NCI-H1105 treated with DMSO at 0.1 percent for 48 hours (cell line): ENCODE measurements at regions not wholly inside any gene's neighbourhood (a gene's known extent, or its start where the extent isn't known, plus 50 kb on each side); places are given as distances from the start of the nearest gene placed in this dataset.
"Not testable (repeated sequence)": the region's sequence is repeated elsewhere in the genome, so short reads cannot be mapped to it uniquely, and the experiment has no call there.

ENCODE experiments used
- DNase-seq: peaks from one replicate; lab custom pipeline; 2025; lab: John Stamatoyannopoulos, UW

DNA sequence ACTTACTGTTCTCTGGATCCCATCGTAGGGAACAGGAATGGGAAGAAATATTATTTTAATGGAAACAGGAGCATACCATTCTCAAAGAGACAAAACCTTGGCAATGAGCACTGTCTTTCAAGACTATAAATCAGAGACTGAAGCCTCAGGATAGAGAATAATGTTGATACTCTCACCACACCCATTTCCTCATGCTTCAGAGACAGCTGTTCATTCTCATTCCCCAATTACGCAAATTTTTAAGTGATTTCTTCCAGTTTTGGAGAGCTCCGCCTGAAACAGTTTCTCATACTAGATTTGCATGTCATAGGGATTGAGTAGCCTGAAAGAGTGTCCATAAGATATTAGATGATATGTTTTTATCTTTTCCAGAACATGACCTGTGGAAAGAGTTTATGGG is 290.5 kb upstream of the RASA1 start:
- DNase-seq = no peak

DNA sequence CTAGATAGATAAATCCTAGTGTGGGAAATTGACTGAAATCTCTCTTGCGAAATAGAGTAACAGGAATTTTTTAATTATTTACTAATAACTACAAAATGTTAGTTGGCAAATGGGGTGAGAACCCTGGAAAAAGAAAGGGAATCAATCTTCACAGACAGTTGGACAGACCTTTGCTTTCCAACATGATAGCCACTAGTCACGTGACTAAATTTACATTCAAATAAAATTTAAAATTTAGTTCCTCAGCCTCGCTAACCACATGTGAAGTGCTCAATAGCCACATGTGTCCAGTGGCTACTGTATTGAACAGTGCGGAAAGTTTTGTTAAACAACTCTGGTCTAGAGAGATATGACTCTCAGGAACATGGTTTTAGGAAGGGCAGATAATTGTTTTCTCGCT is 289.9 kb upstream of the RASA1 start:
- no peak for DNase-seq

DNA sequence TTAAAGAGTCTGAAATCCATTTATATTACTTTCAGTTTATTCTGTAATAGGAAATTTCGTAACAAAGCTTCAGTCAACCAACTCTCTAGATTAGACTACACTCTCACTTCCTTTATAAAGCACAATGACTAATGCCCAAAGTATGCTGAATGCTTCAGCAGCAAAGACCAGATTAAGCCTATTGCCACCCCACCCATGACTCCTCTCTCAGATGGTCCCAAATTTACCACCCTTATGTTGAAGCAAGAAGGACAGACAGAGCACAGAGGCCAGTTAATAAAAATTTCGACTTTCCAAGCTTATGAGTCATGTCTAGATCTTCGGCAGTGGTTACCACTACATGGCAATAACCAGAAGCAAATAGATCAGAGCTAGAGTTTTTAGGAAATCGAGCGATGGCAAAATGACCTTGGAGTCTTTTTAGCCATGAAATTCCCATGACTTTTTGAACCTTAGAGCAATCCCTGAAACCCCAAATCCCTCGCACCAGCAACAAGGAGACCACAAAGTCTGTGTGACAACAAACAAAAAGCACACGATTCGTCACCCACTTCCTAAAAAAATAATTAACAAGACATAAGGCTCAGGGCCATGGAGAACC is 287.8 kb upstream of the RASA1 start:
- no peak for DNase-seq

DNA sequence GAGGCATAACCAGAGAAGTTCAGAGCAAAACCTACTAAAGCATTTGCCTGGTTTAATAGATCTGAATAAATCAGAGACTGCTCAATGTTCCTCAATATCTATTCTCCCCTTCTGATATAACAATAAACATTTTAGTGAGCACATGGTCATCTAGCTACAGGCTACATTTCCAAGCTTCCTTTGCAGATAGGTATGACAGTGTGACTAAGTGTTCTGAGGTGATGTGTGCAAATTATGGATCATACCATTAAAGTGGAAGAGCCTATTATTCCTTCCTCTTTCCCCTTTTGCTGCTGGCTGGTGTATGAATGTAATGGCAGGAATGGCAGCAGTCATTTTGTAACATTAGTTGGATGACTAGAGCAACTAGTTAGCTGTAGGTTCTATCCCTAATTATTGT is 285.8 kb upstream of the RASA1 start:
- DNase-seq = no peak

- DNase-seq = no peak
Observed at GRCh38 chr5:86983208-86983607, 284.5 kb upstream of the RASA1 start.

GRCh38 chr5:86986837-86987236 is 280.8 kb upstream of the RASA1 start:
- DNase-seq = no peak

- no peak for DNase-seq
Observed at GRCh38 chr5:86997516-86997915, 270.2 kb upstream of the RASA1 start.

DNA sequence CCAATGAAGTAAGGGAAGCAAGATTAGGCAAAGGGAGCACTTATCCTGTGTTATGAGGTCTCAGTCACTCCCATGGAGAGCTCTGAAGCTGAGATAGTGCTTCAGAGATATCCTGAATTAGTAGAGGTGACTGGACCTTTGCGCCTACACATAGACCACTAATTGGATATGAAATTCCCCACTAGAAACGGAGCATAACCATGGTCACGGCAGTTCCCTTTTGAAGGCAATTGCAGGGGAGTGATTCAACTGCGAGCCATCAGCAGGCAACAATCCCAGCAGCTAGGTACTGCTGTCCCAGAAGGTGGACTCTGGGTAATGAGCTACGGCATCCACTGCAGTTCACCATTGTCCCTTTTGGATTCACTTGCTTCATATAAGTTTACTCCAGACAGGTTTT is 267.7 kb upstream of the RASA1 start:
- DNase-seq = no peak

- no peak for DNase-seq
Observed at GRCh38 chr5:87002485-87002884, 265.2 kb upstream of the RASA1 start.

DNA sequence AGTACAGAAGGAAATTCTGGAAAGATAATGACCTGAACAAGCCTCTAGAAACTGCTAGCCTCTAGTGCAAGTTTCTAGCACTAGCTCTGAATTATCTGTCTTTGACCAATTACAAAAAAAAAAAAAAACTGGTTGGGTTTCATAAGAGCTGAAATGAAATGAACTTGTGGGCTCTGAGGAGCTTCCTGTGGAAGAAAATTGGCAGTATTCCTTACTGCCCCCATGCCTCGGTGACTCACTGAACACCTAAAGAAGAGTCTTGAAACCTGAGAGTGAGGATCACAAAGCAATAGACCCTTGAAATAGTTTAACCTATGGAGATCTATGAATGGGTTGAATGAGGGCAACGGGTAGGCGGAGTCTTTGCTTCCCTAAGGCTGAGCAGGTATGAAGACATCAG is 263.6 kb upstream of the RASA1 start:
- DNase-seq = no peak

DNA sequence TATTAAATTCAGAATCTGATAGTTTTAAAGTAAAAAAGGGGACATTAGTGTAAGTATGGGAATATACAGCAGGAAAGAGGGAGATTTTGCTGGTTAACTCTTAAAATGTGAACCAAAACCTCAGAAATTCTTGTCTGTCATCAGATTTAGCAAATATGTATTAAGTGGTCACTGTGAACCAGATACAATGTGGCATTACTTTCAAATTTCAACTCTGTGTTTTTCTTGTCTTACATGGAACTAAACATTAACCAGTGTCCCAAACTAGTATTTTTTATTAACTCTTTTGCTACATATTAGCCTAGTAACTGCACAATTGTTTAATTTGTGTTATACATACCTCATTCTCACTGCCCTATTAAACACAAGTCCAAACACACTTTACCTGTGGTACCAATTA is 259.9 kb upstream of the RASA1 start:
- DNase-seq = no peak

DNA sequence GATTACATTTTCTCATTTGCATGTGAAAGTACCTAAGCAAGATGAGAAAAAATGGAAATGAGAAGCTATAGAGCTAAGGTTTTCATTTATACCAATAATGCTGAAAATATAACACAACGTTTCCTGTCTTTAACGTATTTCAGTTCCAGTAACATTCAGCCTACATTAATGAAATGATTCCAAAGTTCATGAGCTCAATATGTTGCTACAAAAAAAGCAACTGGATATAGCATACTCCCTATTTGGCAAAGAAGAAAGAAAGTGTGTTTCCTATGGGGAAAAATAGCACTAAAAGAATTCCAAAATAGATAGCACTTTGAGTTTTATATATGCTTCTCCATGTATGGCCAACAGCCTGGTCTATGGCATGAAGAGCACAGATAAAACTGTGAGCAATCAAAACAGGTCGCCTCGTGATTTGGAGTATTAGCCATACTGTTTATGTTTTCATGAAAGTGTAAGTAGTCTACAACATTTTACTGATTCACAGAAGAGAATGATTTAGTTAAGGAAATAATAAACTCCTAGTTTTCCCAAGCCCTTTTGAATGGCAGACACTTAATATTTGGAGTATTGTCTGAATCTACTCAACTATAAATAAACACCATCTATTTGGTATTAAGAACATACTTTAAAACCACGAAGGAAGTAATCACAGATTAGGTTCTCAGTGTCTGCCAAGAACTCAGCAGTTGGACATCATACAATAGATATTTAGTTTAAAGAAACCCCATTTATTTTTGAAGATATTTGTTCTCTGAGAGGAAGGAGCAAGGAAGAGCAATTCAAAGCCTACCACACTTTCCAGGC is 258.7 kb upstream of the RASA1 start:
- DNase-seq = no peak

DNA sequence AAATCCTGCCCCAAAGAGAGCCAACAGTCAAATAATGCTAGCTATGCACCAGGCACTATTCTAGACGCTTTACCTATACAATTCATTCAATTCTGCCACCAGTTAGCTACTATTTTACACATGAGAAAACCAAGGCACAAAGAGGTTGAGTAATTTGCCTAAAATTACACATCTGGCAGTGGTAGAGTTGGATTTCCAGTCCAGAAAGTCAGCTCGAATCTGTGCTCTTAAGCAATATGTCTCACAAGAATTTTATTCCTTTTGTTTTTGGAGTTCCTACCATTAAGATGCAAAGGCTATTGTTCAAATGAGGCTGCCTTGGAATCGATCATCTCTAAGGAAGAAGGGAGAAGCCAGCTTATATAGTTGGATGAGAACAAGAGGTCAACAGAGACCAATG is 256.9 kb upstream of the RASA1 start:
- DNase-seq = no peak

GRCh38 chr5:87015901-87016300 is 251.8 kb upstream of the RASA1 start:
- no peak for DNase-seq

- DNase-seq = no peak
Observed at GRCh38 chr5:87020099-87020934, 247.4 kb upstream of the RASA1 start.

DNA sequence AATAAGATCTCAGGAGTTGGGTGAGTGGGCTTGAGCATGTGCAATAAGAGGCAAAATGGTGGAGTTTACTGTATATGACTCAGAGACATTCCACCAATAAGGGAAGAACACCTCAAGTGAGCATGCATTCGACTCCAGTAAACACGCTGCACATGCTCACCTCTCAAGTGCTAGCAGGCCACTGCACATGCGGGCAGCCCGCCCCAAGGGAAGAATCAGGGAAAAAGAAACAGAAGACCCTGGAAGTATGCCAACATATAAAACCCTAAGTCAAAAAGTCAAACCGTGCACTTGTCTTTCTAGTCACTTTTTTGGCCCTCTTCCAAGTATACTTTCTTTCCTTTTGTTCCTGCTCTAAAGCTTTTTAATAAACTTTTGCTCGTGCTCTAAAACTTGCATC is 245.3 kb upstream of the RASA1 start:
- no peak for DNase-seq

- no peak for DNase-seq
Observed at GRCh38 chr5:87027570-87027969, 240.1 kb upstream of the RASA1 start.

DNA sequence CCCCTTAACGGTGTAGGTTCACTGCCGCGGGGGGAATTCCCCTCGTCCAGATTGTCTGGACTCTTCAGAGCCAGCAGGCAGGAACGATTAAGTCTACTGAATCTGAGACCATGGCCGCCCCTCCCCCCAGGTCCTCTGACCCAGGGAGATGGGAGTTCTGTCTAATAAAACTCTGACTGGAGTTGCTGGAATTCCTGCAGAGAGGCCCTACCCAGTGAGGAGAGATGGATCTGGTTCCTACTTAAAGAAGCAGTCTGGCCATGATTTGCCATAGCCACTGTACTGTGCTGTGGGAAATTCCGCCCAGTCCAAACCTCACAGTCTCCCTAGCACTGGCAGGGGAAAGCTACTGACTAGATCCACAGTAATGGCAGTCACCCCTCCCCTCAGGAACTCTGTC is 237.7 kb upstream of the RASA1 start:
- DNase-seq = no peak

DNA sequence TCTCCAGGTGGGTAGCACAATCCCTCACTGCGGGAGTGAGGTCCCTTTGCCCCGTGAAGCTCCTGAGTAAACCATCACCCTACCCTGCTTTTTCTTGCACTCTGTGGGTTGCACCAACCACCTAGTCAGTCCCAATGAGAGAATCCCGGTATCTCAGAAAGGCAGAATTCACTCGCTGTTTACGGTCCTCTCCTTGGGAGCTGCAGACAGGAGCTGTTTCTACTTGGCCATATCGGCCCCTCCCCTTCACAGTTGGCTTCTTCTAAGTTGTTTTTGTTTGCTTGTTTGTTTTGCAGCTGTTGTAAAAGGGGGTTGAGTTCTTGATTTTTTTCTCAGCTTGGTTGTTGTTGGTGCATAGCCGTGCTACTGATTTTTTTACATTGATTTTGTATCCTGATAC is 237.0 kb upstream of the RASA1 start:
- no peak for DNase-seq

GRCh38 chr5:87034557-87034956 is 233.1 kb upstream of the RASA1 start:
- no peak for DNase-seq

DNA sequence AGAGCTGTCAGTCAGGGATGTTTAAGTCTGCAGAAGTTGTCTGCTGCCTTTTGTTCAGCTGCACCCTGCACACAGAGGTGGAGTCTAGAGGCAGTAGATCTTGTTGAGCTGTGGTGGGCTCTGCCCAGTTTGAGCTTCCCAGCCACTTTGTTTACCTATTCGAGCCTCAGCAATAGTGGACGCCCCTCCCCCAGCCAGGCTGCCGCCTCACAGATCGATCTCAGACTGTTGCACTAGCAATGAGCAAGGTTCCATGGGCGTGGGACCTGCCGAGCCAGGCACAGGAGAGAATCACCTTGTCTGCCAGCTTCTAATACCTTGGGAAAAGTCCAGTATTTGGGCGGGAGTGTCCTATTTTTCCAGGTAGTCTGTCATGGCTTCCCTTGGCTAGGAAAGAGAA is 225.1 kb upstream of the RASA1 start:
- no peak for DNase-seq

DNA sequence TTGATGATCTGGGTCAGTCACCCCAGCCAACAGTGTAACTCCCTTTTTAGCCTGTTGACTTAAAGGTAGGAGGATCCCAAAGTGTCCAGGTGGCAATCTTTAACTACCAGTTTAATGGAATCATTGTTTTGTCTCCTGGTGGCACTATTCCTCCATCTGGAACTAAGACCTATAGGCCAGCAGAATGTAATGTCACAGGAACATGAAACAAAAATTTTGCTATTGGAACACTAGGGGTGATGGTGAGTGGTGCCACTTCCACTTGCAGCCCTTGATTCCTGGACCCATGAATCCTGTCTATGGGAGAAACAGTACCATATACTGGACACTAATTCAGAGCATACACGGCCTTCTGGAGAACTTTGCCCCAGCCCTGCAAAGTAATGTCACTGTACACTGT is 219.5 kb upstream of the RASA1 start:
- DNase-seq = no peak

- not testable (repeated sequence) for DNase-seq
Observed at GRCh38 chr5:87049012-87049411, 218.7 kb upstream of the RASA1 start.
